Peyer's patch (tissue), 4 donors: ENCODE measurements at regions not wholly inside any gene's neighbourhood (a gene's known extent, or its start where the extent isn't known, plus 50 kb on each side); places are given as distances from the start of the nearest gene placed in this dataset.

Experiments used
- DNase-seq, 3 donors: peaks; one replicate each; pipeline ENCODE4 v3.0.0-alpha.2; 2017 to 2019
- H3K27ac ChIP-seq, 4 donors: fragments of 200-600 bp; sonication (generic); one replicate each; pipeline ENCODE4 v1.5.1; 2016 to 2019
- H3K27me3 ChIP-seq, 2 donors: fragments of 200-600 bp; sonication (generic); one replicate each; pipeline ENCODE4 v1.5.1; 2019
- H3K36me3 ChIP-seq, 3 donors: fragments of 200-600 bp; sonication (generic); one replicate each; pipeline ENCODE4 v1.5.1; 2016 to 2019
- H3K4me1 ChIP-seq, 4 donors: fragments of 200-600 bp; sonication (generic); one replicate each; pipeline ENCODE4 v1.5.1; 2016 to 2019
- H3K4me3 ChIP-seq, 4 donors: fragments of 200-600 bp; sonication (generic); 1 replicate in 3 of 4; 2 replicates in 1 of 4; pipeline ENCODE4 v1.5.1; 2016 to 2019; ENCODE audit warnings: mild to moderate bottlenecking in 1 of 4
- H3K9me3 ChIP-seq, 4 donors: fragments of 200-600 bp; sonication (generic); one replicate each; pipeline ENCODE4 v1.5.1; 2016 to 2019; ENCODE audit warnings: mild to moderate bottlenecking in 1 of 4
- CTCF ChIP-seq, 6 experiments: fragments of 450-650 bp in 4 of 6; fragments of 200-600 bp in 2 of 6; sonication (generic) in 1 of 6; IDR thresholded peaks; one replicate each; pipeline ENCODE4 v1.5.1; 2017 to 2019; ENCODE audit warnings: antibody characterized with exemption in 6 of 6, mild to moderate bottlenecking in 3 of 6, moderate library complexity in 1 of 6
- POLR2A ChIP-seq, 2 donors: fragments of 450-650 bp; IDR thresholded peaks; one replicate each; pipeline ENCODE4 v1.5.1; 2017; ENCODE audit warnings: antibody characterized with exemption in 2 of 2, mild to moderate bottlenecking in 2 of 2, moderate library complexity in 2 of 2

GRCh38 chr6:40672087-40672486, 84.9 kb upstream of the LRFN2 start:
- no peaks in the 10 kb centered on the region for H3K27me3 ChIP-seq

DNA sequence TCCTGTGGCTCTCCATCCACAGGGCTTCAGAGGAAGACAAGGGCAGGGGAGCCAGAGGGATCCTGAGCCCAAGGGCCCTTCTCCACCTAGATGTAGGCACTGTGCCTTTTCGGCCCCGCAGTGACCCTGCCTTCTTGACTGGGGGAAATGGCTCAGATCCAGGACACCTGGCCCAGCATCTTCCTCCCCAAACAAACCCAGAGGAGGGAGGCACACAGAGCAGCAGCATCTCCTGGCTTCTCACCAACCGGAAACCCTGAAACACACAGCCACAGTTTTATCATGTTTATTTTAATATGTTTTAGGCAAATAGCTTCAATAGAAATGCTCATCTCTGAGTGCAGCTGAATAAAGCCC, 84.5 kb upstream of the LRFN2 start:
- DNase-seq: no peak
- H3K4me1 ChIP-seq: no peaks in the 10 kb centered on the region
- H3K27ac ChIP-seq: no peak overlapping the region
- no peaks in the 10 kb centered on the region for H3K27me3 ChIP-seq
- H3K9me3 ChIP-seq: no peaks in the 10 kb centered on the region
- TF ChIP-seq POLR2A (IDR thresholded peaks at IDR 0.05) (no peak), CTCF (IDR thresholded peaks at IDR 0.05) (no peak)
- no peaks in the 10 kb centered on the region for H3K36me3 ChIP-seq
- no peak overlapping the region for H3K4me3 ChIP-seq

More at GRCh38 chr6:40672087-40672486, 84.9 kb upstream of the LRFN2 start:
- H3K36me3 ChIP-seq: no peaks in the 10 kb centered on the region
- no peaks in the 10 kb centered on the region for H3K4me1 ChIP-seq
- no peaks in the 10 kb centered on the region for H3K9me3 ChIP-seq
- TF ChIP-seq POLR2A (IDR thresholded peaks at IDR 0.05) (no peak), CTCF (IDR thresholded peaks at IDR 0.05) (no peak)
- no peak for DNase-seq
- H3K4me3 ChIP-seq: no peak overlapping the region
- no peak overlapping the region for H3K27ac ChIP-seq

GRCh38 chr6:40671001-40671693, 84.0 kb upstream of the LRFN2 start:
- no peaks in the 10 kb centered on the region for H3K4me1 ChIP-seq
- no peaks in the 10 kb centered on the region for H3K9me3 ChIP-seq
- H3K27ac ChIP-seq: no peak overlapping the region
- H3K4me3 ChIP-seq: no peak overlapping the region
- DNase-seq: peak in 1 of 3 donors; percentile 46
- no peaks in the 10 kb centered on the region for H3K36me3 ChIP-seq
- no peaks in the 10 kb centered on the region for H3K27me3 ChIP-seq
- TF ChIP-seq CTCF (IDR thresholded peaks at IDR 0.05): no peak
- no peak for TF ChIP-seq POLR2A (IDR thresholded peaks at IDR 0.05)

DNA sequence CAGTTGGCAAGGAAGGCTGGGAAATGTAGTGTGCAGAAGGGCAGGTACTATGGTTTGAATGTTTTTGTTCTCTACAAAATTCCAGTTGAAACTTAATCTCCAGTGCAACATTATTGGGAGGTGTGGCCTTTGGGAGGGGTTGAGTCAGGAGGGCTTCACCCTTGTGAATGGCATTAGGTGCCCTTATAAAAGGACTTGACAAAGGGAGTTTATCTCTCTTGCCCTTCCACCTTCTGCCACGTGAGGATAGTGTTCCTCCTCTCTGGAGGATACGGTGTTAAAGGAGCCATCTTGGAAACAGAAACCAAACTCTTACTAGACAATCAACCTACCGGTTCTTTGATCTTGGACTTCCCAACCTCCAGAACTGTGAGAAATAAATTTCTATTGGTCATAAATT, 82.2 kb upstream of the LRFN2 start:
- H3K4me1 ChIP-seq: no peaks in the 10 kb centered on the region
- TF ChIP-seq POLR2A (IDR thresholded peaks at IDR 0.05) (no peak), CTCF (IDR thresholded peaks at IDR 0.05) (peak in 1 of 6 experiments; percentile 4)
- no peak for DNase-seq
- no peak overlapping the region for H3K27ac ChIP-seq
- H3K9me3 ChIP-seq: peaks cover 0 to 7% (median 0%) of the 10 kb centered on the region in 4 donors
- H3K27me3 ChIP-seq: no peaks in the 10 kb centered on the region
- H3K4me3 ChIP-seq: no peak overlapping the region
- no peaks in the 10 kb centered on the region for H3K36me3 ChIP-seq

DNA sequence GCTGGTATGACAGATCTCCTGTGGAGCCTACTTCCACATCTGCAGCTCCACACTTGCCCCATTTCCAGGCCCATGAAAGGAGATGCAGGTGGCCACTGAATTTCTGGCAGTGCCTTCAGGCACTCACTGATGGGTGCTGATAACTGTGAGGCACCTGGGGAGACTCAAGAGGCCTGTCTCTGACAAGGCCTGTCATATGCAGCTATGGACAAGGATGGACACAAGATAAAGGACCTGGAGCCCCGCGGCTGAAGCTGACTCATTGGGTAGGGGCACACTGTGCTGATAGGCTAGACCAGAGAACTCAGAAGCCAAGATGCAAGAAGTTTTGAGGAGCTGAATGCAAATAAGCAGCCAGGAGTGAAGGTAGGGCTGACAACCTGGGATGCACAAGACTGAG, 81.0 kb upstream of the LRFN2 start:
- DNase-seq: no peak
- Histone ChIP-seq H3K27me3 (no peaks in the 10 kb centered on the region), H3K36me3 (no peaks in the 10 kb centered on the region), H3K9me3 (peaks cover 0 to 9% (median 0%) of the 10 kb centered on the region in 4 donors), H3K4me3 (no peak overlapping the region), H3K27ac (no peak overlapping the region), H3K4me1 (no peaks in the 10 kb centered on the region)
- TF ChIP-seq CTCF (IDR thresholded peaks at IDR 0.05) (no peak), POLR2A (IDR thresholded peaks at IDR 0.05) (no peak)

DNA sequence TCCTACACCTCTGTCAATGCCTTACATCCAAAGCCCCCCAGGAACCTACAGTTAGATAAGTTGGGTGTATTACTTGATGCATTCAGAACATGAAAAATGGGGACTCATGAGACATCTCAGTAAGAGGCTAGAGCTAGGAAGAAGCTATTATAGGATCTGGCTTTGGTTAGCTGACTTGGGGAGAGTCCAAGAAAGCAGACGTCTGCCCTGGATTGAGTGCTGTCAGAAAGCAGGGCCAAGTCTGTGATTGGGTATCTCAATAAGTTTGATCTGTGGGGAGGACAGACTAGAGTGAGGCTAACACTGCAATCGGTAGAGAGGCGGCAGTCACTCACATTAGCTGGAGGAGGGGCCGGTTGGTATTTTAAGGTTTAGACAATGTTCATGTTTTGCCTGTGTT, 79.4 kb upstream of the LRFN2 start:
- no peaks in the 10 kb centered on the region for H3K27me3 ChIP-seq
- H3K4me3 ChIP-seq: no peak overlapping the region
- peaks cover 0 to 9% (median 0%) of the 10 kb centered on the region in 4 donors for H3K9me3 ChIP-seq
- TF ChIP-seq CTCF (IDR thresholded peaks at IDR 0.05) (no peak), POLR2A (IDR thresholded peaks at IDR 0.05) (no peak)
- H3K36me3 ChIP-seq: no peaks in the 10 kb centered on the region
- no peaks in the 10 kb centered on the region for H3K4me1 ChIP-seq
- H3K27ac ChIP-seq: no peak overlapping the region
- DNase-seq: no peak
